GM10248 (cell line): ENCODE measurements at regions not wholly inside any gene's neighbourhood (a gene's known extent, or its start where the extent isn't known, plus 50 kb on each side); places are given as distances from the start of the nearest gene placed in this dataset.

Experiments used
- CTCF ChIA-PET: fragments of 300-600 bp; sonication (Branson Sonifier 250); formaldehyde crosslinking; extraction: SDS; loops from one replicate; lab custom pipeline; 2021; ENCODE audit warnings: antibody characterized with exemption; lab: Yijun Ruan, JAX
- POLR2A ChIA-PET: fragments of 350-650 bp; sonication (Branson Sonifier 250); formaldehyde crosslinking; extraction: SDS; loops from one replicate; lab custom pipeline; 2020; ENCODE audit warnings: antibody characterized with exemption; lab: Yijun Ruan, JAX
- DNase-seq: peaks from one replicate; pipeline ENCODE4 v3.0.0; 2012; ENCODE audit errors: extremely low spot score
- TF ChIP-seq, protein P1 (sequence below): IDR thresholded peaks from 2 replicates; pipeline ENCODE4 v1.5.1; 2012; ENCODE audit warnings: mild to moderate bottlenecking, low read depth; ENCODE audit errors: extremely low read depth, missing control alignments, control extremely low read depth

DNA sequence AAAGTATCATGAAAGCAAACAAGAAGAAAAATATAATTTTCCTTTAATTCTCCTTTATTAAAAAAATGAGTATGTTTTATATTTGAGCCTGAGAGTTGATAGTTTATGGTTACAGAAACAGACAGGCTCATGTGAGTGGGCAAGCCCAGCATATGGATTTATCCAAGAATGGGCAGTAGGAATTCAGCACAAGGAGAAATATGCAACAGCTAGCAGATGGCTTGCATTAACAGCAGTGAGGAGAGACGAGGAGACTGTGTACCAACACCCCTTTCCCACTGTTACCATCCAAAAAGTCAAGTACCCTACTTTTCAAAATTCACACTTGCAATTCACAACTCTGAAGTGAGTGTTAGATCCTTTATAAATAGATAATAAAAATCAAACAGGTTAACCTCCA is 1760.2 kb upstream of the TENM3 start:
- TF ChIP-seq, protein P1, sequence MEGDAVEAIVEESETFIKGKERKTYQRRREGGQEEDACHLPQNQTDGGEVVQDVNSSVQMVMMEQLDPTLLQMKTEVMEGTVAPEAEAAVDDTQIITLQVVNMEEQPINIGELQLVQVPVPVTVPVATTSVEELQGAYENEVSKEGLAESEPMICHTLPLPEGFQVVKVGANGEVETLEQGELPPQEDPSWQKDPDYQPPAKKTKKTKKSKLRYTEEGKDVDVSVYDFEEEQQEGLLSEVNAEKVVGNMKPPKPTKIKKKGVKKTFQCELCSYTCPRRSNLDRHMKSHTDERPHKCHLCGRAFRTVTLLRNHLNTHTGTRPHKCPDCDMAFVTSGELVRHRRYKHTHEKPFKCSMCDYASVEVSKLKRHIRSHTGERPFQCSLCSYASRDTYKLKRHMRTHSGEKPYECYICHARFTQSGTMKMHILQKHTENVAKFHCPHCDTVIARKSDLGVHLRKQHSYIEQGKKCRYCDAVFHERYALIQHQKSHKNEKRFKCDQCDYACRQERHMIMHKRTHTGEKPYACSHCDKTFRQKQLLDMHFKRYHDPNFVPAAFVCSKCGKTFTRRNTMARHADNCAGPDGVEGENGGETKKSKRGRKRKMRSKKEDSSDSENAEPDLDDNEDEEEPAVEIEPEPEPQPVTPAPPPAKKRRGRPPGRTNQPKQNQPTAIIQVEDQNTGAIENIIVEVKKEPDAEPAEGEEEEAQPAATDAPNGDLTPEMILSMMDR, result no peak
- CTCF ChIA-PET, result interaction anchor here (1.1 to 1.8 kb wide), 2 partner anchors 9 to 16 kb away, joined by 3 to 5 read pairs; no protein-coding TSS in a partner anchor
- POLR2A ChIA-PET, result no interaction called here
- DNase-seq, result no peak

DNA sequence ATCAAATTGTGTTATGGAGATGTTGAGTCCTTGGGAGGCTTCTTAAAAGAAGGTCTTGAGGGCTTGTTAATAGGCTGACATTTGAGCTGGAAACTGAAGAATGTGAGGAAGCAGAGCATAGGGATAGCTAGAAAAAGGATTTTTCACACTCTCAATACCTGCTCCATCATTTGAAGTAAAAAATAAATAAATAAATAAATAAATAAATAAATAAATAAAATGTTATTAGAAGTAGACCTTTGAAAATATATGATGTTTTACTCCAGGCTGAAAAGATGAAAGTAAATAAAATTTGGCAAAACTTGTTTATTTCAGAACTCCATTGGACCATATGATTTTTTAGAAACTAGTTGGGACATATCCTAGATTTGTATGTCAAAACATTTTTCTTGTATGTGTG is 1757.8 kb upstream of the TENM3 start:
- TF ChIP-seq, protein P1, result no peak
- ChIA-PET CTCF (no interaction called here), POLR2A (no interaction called here)
- no peak for DNase-seq

GRCh38 chr4:180486342-180486741 is 1756.9 kb upstream of the TENM3 start:
- TF ChIP-seq, protein P1, result no peak
- ChIA-PET POLR2A (no interaction called here), CTCF (no interaction called here)
- DNase-seq, result no peak

GRCh38 chr4:180489787-180490186 is 1753.4 kb upstream of the TENM3 start:
- ChIA-PET POLR2A (no interaction called here), CTCF (no interaction called here)
- DNase-seq, result no peak
- TF ChIP-seq, protein P1, result no peak

GRCh38 chr4:180491210-180491609 is 1752.0 kb upstream of the TENM3 start:
- DNase-seq, result no peak
- TF ChIP-seq, protein P1, result no peak
- POLR2A ChIA-PET, result no interaction called here
- CTCF ChIA-PET, result interaction anchor here (2.0 kb wide), 1 partner anchor 9 kb away, joined by 5 read pairs; no protein-coding TSS in a partner anchor

- TF ChIP-seq, protein P1, result no peak
- POLR2A ChIA-PET, result no interaction called here
- CTCF ChIA-PET, result no interaction called here
- DNase-seq, result no peak
Measured at GRCh38 chr4:180493299-180493698, 1749.9 kb upstream of the TENM3 start.

GRCh38 chr4:180500154-180500553 is 1743.0 kb upstream of the TENM3 start:
- ChIA-PET POLR2A (no interaction called here), CTCF (no interaction called here)
- no peak for DNase-seq
- TF ChIP-seq, protein P1, result no peak
